ENCODE measurements at regions not wholly inside any gene's neighbourhood (a gene's known extent, or its start where the extent isn't known, plus 50 kb on each side); places are given as distances from the start of the nearest gene placed in this dataset.

DNA sequence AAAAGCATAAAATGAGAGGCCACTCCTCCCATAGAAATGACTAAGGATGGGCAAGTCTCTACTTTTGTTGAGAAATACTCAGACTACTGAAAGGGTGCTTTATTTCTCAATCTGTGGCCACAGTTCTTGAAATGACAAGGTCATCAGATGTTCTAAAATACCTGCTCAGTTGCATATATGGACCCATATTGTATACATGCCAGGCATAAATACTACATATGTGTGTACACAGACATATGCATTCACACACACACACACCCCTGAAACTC lies 691.5 kb upstream of the SORCS1 start:
- DNase-seq (ENCODE audit: low read depth): no peak

DNA sequence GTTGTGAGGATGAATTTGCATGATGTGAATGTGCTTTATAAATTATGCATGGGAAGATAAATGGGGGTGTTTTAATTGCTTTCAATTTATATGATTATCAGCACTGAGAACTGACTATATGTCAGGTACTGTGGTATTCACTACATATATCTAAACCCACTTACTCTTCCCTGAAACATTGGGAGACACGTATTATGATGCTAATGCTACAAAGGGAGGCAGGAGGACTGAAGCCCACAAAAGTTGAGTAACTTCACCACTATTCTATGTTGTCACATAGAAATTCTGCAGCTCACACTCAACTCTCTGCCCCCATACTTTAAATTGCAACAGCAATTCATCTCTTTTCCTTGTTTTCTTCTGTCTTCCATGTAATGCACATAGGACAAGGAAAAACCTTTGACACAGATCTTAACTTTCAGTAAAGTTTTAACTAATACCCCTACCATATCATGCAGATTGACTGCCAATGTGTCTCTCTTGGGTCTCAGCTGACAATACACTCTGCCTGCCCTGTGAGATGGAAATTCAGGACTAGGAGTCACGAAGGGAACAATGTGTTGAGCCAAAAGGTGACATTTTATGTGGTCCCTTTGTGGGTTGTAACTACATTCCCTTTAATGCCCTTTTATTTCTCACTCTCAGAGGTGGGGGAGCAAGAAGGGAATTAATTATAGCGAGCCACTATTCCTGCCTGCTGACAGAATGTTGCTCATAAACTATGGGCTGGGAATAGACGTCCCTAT lies 691.0 kb upstream of the SORCS1 start:
- DNase-seq (ENCODE audit: low read depth): no peak

DNA sequence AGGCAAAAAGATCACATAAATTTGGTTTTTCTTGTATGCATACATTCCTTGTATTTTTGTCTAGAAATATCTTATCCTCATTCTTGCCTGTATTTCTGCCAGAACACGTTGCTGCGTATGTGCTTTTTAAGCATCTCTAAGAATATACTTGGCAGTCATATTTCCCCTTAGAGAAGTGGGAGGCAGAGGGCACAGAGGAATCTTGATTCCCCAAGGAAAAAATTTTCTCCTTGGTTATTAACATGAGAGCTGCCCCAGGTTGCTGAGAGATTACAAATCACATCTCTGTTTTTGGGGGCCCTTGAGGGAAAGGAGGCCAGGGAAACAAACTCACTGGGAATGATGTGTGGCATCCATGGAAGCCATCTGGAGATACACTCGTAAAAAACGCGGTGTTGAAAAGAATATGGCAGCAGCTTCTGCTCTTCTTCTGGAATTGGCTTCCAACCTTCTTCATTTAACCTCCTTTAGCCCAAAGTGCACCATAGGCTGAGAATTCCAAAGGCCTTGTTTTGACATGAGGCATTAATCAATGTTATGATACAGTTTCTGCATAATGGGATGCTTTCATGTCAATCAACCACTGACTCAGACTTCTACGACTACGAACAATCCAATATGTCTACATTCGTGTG lies 684.3 kb upstream of the SORCS1 start:
- DNase-seq (ENCODE audit: low read depth): no peak

DNA sequence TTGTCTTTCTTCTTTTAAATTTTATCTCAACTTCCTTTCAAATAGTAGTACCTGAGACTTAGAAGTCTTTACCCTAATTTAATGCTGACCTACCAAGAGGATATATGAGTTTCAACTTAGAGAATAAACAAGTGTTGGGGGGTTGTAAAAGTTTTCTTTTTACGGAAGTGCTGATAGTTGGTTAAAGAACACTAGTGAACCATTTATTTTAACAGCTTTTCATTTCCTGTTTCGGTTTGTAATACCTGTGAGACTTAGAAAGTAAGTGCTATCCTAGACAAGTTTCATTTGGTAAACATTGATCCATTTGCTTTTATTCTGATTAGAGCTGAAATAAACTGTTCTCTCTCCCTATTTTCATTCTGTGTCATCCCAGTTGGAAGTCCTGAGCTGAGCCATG lies 683.1 kb upstream of the SORCS1 start:
- DNase-seq (ENCODE audit: low read depth): no peak

DNA sequence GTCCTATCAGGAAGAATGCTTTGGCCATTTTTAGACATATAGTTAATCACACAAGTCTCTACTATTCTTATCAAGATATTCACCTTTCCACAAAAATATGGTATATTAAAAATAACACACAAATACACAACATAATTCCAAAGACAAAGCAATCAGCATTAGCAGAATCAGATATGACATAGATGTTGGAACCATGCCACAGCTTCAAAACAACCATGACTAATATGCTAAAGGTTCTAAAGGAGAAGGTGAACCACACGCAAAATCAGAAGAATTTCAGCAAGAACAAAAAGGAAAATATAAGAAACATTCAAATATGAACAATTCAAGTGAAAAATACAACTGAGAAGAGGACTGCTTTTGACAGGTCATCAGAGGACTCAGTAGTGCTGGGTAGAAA lies 670.2 kb upstream of the SORCS1 start:
- no peak for DNase-seq (ENCODE audit: low read depth)

DNA sequence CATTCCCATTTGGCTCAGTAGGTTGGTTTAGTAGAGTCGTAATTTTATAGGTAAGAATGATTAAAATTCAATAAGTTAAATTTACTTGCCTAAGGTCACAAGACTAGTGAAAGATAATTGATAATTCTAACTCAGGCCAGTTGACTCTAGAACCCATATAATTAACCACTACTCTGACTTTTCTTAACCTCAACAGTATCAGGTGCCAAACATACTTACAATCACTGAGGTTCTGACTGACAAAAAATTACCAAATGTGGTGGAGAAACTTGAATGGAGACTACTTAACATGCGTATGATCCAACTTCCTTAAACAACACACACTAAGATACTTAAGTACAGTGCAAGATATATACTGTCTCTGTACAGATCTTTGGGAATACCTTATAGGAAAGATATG lies 667.3 kb upstream of the SORCS1 start:
- DNase-seq (ENCODE audit: low read depth): no peak

DNA sequence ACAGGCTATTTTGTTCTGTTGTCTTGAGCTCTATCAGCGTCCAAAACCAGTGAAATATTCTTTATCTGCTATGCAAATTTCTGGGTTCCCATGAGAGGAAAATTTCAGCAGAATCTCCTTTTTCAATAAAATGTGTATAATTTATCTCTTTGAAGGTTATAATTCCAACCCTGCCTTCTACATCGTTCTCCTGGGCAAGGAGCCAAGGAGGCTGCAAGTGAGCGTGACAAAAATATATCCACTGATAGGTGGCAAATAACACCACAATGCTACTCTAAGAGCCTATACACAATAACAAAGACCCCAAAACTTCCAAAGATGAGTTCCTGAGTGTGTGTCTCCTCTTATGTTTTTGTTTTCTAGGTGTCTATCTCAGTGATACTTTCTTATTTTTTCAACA lies 664.7 kb upstream of the SORCS1 start:
- no peak for DNase-seq (ENCODE audit: low read depth)

DNA sequence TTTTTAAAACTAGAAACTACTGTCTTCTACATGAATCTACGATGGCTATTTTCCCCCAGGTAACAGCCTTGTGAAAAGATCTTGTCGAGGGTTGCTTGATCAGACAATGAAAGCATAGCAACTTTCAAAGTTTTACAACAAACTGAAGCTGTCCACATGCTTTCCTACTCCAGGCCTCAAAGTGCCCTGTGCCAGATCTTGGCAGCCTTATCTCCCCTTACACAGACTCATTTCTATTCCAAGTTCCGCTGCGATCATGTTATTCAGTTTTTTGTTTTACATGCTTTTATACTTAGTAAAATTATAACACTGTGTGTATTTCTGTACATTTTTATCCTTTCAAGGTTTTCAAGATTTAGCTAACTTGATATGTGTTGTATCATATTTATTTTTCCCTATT lies 661.7 kb upstream of the SORCS1 start:
- no peak for DNase-seq (ENCODE audit: low read depth)

DNA sequence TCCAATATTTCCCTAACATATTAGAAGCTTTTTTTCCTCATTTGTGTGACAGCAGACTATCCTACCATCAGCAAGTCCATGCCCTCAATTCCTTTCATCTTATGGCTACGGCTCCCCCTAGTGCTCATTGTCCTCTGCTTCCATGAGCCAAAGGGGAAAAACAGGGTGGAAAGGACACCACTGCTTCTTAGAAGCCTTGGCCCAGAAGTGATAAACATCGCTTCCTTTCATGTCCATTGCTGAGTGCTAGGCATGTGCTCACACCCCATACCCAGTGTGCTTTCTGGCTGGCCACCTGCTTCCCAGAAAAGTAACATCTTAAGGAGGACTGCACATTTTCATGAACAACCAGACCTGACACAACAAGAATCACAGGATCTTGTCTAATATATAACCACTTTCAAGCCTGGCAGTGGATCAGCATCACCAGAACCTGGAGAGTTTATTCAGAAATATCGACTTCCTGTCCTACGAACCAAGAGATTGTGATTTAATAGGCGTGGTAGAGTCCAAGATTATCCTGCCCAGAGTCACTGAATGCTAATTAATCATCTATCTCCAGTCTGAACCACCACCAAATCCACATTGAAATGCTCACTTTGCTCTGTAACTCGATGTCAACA lies 650.5 kb upstream of the SORCS1 start:
- peak; percentile 79 for DNase-seq (ENCODE audit: low read depth)

DNA sequence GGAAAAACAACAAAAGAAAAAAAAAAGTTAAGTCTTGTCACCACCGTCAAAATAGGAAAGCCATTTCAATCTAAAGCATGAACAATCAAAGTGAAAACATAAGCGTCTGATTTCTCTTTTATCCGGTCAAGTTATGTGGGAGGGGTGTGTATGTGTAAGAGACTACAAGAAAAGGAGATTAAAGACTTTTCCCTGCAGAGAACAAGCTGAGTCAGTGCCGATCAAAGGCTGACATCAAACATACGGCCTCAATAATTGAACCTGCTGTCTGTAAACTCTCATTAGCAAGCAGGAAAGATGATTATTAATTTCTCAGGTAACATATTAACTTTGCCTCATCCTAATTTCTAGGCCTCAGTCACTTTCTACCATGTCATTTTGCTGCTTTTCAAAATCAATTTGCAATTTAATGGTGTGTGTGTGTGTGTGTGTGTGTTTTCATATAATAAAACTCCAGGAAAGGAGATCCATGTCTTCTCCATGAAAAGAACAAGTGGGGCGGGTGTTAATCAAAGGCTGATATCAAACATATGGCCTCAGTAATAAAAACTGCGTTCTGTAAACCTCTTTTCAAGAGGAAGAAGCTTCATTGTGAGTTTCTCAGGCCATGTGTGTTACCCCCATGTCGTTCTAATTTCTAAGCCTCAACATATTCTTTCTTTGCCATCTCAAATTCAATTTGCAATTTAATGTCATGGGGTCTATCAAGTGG lies 649.1 kb upstream of the SORCS1 start:
- no peak for DNase-seq (ENCODE audit: low read depth)

DNA sequence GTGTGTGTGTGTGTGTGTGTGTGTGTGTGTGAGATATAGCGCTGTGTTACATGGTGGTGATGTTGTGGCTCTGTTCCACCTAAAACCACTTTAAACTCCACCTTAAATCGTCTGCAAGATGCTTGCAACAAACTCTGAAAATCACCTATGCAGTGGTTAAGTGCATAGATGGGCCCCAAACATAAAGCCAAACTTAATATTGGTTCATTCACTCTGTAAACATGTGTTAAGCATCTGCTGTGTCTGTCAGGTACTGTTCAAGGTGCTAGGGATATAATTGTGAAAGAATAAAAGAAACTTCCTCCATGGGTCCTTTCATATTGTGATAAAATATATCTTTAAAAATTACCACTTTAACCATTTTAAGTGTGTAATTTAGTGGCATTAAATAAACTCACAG lies 645.4 kb upstream of the SORCS1 start:
- no peak for DNase-seq (ENCODE audit: low read depth)

DNA sequence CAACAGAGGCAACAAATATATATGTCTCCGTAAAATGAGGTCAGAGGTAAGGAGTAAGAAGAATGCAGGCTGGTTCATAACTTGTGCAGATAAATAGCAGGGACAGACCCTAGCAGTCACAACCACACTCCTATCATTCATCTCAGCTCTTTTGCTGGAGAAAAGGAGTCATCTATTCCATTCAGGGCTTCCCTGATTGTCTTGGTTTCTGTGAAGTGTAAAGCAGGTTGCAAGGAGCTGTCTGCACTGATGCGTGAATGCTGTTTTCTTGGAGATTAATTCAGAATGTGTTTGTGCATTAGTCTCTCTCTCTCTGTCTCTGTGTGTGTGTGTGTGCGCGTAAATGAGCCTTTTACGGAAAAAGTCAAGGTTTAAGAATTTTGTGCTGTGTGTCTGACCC lies 643.3 kb upstream of the SORCS1 start:
- DNase-seq (ENCODE audit: low read depth): no peak

DNA sequence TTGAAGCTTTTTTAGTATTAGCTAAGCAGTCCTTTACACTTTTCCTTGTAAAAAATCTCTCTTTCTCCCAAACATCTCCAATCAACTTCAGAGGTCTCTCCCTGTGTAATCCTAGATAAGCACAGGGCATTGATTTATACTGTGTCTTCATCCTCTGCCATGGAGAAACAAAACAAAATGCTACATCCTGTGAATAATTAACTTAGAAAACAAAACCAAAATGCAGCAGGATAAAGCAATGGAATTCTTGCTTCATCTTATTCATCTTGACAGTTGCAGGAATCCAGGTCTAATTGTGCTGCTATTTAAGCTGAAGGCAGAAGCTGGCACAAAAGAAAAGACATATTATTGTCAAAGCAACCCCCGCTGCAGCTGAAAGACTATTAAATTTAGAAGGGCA lies 641.5 kb upstream of the SORCS1 start:
- no peak for DNase-seq (ENCODE audit: low read depth)

DNA sequence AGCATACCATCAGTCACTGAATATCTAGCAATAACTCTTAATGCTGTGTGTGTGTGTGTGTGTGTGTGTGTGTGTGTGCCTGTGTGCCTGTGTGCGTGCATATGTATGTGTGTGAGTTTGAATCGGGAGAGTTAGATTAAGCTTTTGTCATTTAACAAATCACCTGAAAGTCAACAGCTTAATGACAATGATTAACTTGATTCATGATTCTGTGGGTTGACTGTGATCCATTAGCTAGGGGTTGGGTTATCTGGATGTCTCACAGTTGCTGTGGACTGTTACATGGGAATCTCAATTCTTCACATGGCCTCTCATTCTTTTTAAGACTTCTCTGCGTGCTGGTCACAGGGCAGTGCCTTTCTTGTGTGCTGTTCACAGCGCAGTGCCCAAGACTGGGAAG lies 639.0 kb upstream of the SORCS1 start:
- DNase-seq (ENCODE audit: low read depth): no peak

DNA sequence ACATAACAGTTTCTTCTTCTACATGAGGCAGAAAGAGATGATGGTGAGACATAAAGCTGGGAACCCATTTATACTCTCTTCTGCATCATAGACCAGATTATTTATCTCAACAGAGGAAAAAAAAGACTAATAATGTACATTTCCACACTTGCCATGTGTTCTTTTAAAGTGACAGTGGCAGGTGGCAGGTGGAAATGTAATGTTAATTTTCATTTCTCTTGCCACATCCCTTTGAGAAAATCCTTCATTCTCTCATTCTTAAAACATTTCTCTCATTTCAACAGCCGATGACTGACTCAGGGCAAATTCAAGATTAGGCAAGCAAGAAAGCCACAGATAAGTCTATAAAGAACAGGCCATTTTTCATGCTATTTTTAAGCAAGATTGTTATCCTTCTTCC lies 635.6 kb upstream of the SORCS1 start:
- peak; percentile 67 for DNase-seq (ENCODE audit: low read depth)

DNA sequence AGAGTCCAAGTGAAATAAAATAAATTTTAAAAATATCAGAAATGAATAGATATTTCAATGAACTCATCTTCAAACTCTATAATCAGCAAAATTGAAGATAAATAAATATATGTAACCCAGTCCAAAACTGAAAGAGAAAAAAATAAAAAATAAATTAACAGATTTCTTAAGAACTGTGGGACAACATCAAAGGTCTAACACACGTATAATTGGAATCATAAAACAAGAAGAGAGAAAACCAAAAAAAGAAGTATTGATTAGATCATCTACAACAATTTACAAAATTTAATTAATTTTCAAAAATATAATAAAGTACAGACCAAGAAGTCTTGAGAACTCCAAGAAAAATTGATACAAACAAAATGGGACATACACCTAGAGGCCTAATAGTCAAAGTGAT lies 625.8 kb upstream of the SORCS1 start:
- no peak for DNase-seq (ENCODE audit: low read depth)

DNA sequence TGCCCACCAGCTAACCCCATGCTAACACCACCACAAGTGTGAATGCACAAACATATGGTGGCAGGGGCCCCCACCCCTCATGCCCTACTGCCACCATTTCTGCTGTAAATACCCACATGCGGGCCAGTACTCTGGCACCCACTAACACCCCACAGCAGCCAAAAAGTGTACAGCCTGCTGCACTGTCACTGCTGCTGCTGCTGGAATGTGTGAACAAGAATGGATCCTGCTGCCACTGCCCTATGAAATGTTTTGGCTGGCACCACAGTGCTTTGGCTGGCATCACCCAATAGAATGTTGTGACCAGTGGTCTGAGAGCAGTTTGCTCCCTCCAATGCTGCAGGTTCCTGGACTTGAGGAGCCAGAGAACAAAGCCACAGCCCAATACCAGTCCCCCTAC lies 606.6 kb upstream of the SORCS1 start:
- DNase-seq (ENCODE audit: low read depth): no peak

DNA sequence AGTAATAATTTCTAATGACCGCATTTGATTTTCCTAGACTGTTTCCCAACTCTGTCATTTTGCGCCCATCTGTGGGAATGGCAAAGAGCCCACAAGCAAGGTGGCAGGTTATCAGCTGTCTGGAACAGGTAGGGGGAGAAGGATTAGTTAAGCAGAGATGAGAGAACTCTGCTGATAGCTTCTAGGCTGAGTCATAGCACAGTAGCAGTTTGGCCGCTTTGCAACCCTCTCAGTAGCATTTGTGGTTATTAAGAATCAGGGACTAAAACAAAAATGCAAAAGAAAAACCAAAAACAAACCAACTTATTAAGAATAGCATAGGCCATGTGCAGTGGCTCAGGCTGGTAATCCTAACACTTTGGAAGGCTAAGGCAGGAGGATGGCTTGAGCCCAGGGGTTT lies 602.7 kb upstream of the SORCS1 start:
- DNase-seq (ENCODE audit: low read depth): peak; percentile 35

DNA sequence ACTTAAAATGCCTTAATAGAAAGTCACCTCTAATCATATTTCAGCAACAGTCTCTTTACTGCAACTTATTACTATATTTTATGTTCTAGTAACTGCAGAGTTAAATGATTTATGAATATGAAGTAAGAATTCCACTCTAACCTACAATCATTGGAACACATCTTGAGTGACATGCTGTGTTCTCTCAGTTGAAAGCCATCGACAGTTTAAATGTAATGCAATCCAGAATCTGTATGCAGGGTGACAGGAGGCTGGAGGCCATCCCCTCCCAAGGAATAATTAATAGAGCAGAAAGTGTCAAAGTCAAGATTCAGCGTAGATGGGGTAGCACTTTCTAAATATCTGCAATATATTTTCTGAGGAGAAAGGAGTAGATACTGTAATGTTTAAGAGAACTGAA lies 590.3 kb upstream of the SORCS1 start:
- no peak for DNase-seq (ENCODE audit: low read depth)

DNA sequence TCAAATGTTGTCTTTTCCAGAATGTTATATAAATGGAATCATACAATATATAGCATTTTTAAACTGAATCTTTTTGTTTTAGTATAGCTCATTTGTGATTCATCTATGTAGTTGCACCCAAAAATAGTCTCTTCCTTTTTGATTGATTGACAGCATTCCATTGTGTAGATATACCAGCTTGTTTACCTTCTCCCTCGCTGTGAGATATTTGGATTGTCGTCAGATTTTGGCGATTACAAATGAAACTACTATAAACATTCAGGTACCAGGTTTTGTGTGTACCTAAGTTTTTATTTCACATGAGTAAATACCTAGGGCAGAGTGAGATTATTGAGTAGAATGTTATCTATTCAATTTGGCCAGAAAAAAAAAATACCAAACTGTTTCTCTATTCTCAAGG lies 584.7 kb upstream of the SORCS1 start:
- DNase-seq (ENCODE audit: low read depth): no peak

DNA sequence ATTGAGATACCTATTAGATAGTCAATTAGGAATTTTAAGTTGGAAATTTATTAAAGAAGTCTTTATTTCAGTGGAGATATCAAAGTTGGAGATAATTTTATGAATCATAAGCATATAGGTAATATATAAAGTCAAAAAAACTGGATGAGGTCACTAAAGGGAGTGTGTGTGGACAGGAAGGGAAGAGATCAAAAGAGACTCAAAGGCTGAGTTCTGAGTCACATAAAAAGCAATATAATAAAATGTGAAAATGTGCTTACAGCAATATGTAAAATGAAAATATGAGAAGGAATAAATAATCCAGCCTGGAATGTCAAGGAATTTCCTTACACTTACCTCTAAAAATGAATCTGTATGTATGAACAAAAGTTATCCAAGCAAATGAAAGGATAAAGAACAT lies 583.3 kb upstream of the SORCS1 start:
- no peak for DNase-seq (ENCODE audit: low read depth)

DNA sequence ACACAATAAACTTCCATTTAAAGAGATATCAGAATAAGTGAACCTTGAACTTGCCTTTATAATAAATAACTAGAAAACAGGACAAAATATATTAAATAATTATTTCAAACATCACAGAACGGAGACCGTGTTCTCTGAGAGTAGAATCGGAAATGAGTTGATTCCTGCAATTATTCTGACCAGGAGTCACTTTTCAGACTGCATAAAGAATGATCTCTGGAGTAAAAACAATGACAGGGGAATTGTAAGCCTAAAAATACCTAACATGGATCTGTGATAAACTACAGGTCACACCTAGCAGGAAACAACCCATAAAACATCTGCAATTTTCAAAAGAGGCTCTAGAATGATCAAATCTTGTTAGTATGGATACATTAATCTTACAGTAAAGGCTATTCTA lies 577.5 kb upstream of the SORCS1 start:
- no peak for DNase-seq (ENCODE audit: low read depth)
